ENCODE measurements at regions not wholly inside any gene's neighbourhood (a gene's known extent, or its start where the extent isn't known, plus 50 kb on each side); places are given as distances from the start of the nearest gene placed in this dataset.

DNA sequence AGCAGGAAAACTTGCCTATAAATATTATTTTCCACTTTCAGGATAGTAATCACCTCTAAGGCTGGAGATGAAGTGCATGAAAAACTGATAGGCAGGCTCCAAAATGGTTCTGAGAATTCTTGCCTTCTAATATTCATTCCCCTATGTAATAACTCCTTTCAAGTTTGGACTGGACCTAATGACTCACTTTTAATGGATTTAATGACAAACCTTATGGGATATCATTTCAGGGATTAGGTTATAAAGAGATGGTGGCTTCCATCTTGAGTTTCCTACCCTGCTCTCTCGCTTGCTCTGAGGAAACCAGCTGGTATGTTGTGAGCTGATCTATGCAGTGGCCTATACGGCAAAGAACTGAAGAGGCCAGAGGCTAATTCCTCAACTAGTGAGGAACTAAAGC lies 192.0 kb downstream of the BCHE start:
- TF ChIP-seq, protein P1, sequence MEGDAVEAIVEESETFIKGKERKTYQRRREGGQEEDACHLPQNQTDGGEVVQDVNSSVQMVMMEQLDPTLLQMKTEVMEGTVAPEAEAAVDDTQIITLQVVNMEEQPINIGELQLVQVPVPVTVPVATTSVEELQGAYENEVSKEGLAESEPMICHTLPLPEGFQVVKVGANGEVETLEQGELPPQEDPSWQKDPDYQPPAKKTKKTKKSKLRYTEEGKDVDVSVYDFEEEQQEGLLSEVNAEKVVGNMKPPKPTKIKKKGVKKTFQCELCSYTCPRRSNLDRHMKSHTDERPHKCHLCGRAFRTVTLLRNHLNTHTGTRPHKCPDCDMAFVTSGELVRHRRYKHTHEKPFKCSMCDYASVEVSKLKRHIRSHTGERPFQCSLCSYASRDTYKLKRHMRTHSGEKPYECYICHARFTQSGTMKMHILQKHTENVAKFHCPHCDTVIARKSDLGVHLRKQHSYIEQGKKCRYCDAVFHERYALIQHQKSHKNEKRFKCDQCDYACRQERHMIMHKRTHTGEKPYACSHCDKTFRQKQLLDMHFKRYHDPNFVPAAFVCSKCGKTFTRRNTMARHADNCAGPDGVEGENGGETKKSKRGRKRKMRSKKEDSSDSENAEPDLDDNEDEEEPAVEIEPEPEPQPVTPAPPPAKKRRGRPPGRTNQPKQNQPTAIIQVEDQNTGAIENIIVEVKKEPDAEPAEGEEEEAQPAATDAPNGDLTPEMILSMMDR (IDR thresholded peaks at IDR 0.05; ENCODE audit: low read depth, low read length), result no peak
- no peak for TF ChIP-seq EZH2phosphoT487 (IDR thresholded peaks at IDR 0.05; ENCODE audit: low read depth)

Measured in OCI-LY3 (cell line).